CD4-positive, alpha-beta T cell treated with Interleukin-6 at 100 ng/mL for 8 hours (primary cell): ENCODE measurements at regions not wholly inside any gene's neighbourhood (a gene's known extent, or its start where the extent isn't known, plus 50 kb on each side); places are given as distances from the start of the nearest gene placed in this dataset.
"Not testable (repeated sequence)": the region's sequence is repeated elsewhere in the genome, so short reads cannot be mapped to it uniquely, and the experiment has no call there.

Experiments
- DNase-seq: peaks from one replicate; pipeline ENCODE4 v3.0.0-alpha.2; 2020; ENCODE audit warnings: mixed read lengths, low spot score

DNA sequence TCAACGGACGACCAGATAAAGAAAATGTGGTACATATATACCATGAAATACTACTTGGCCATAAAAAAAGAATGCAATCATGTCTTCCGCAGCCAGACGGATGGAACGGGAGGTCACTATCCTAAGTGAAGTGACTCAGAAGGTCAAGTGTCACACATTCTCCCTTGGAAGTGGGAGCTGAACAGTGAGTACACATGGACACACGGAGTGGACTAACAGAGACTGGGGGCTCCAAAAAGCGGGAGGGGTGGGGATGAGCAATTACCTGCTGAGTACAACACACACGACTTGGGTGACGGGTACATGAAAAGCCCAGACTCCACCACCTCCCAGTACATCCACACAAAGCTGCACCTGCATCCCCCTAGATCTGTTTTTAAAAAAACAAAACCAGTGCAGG, 62.5 kb upstream of the TNK2 start:
- not testable (repeated sequence) for DNase-seq

GRCh38 chr3:195969838-195970776, 61.8 kb upstream of the TNK2 start:
- not testable (repeated sequence) for DNase-seq

DNA sequence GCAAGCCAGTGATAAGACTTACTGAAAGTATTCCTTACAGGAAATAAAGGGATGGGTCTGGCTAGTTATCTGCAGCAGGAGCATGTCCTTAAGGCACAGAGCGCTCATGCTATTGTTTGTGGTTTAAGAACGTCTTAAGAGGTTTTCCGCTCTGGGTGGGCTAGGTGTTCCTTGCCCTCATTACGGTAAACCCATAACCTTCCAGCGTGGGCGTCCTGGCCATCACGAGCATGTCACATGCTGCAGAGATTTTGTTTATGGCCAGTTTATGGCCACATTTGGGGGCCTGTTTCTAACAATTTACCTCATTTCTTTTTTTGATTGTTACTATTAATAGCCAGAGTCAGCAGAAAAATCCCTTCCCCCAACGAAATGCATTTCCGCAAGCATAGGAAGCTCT, 61.0 kb upstream of the TNK2 start:
- DNase-seq: not testable (repeated sequence)

GRCh38 chr3:195968104-195968503, 59.8 kb upstream of the TNK2 start:
- DNase-seq: not testable (repeated sequence)

GRCh38 chr3:195967387-195967720, 59.0 kb upstream of the TNK2 start:
- DNase-seq: not testable (repeated sequence)

DNA sequence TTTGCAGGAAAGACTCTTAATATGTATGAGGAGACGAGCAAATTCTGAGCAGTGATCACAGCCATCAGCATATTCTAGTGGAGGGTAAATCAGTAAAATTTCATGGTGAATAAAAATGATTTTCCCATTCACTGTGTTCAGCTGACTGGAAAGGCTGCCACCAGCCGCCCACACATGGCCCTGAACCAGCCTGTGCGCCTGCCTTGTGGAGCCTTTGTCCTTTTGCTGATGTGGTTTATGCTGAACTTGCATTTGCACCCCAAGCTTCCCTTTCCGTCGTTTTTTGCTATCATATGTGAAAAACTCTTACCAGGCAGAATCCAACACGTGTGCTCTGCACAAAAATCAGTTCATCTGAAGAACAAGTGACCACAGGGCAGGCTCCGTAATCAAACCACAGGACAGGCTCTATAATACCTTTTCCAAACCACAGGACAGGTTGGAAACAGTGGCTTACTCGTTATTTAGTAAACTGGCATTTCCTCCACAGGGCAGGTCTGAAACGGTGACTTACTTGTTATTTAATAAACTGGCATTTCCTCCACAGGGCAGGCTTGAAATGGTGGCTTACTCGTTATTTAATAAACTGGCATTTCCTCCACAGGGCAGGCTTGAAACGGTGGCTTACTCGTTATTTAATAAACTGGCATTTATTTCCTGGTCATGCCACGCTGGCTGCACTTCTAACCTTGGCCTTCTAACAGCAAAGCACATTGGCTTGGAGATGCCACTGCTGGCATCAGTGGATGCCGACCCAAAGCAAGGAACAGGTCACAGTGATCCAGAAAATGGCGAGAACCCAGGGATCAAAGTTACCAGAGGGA, 58.4 kb upstream of the TNK2 start:
- not testable (repeated sequence) for DNase-seq

GRCh38 chr3:195965217-195965616, 56.9 kb upstream of the TNK2 start:
- DNase-seq: not testable (repeated sequence)

GRCh38 chr3:195964318-195965107, 56.2 kb upstream of the TNK2 start:
- DNase-seq: not testable (repeated sequence)

DNA sequence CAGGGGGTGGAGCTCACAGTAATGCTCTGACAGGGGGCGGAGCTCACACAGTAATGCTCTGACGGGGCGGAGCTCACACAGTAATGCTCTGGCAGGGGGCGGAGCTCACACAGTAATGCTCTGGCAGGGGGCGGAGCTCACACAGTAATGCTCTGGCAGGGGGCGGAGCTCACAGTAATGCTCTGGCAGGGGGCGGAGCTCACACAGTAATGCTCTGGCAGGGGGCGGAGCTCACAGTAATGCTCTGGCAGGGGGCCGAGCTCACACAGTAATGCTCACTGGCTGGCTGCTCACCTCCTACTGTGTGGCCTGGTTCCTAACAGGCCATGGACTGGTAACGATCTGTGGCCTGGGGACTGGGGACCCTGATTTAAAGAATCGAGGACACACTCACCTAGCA, 53.9 kb upstream of the TNK2 start:
- not testable (repeated sequence) for DNase-seq

GRCh38 chr3:195960971-195961775, 52.8 kb upstream of the TNK2 start:
- not testable (repeated sequence) for DNase-seq

- not testable (repeated sequence) for DNase-seq
Observed at GRCh38 chr3:195960164-195960563, 51.8 kb upstream of the TNK2 start.

DNA sequence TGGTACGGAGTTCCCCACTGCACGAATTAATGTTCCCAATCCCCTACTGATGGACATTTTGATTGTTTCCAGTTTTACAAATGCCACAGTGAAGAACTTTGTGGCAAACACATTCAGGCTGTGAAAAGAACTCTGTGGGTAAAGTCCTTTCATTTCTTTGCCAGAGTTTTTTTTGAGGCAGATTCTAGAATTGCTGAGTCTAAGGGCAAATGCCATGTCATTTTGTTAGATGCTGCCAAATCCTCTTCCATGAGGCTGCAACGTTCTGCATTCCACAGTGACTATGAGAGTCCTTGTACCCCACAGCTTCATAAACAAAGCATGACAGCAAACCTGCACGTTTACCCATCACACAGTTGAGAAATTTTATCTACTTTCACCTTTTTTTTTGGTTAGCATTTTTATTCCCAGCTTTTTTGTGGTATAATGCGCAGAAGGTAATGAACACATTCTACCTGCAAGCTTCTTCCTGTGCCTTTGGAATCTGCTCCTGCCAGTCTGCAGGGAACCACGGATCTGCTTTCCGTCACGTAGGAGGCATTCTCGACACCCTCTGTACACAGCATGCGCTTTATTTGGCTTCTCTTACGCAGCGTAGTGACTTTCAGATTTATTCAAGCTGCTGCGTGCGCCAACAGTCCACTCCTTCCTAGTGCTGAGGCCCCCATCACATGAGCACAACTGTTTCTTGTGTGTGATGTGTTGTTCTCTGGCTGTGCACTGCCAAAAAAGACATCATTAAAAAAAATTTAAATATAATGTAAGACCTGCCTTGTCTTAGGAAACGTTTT, 51.2 kb upstream of the TNK2 start:
- not testable (repeated sequence) for DNase-seq

DNA sequence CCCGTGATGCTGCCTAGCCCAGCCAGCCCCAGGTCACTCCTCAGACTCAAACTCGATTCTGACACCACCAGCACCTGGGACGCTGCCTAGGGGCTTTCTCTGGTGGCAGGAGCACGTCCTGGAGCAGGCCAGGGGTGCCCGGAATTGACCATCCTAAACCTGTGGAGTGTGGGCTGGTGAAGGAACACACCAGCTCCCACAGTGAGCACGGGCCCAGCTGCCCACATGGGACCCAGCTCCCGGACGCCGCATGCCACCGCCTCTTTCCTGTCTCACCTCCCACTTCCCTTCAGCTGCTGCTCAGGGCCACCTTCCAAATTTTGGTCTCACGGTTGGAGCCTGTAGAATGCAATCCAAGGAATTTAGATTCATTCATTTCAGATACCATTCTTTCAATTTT, 50.4 kb upstream of the TNK2 start:
- DNase-seq: not testable (repeated sequence)
